HEK293T (cell line): ENCODE measurements at regions not wholly inside any gene's neighbourhood (a gene's known extent, or its start where the extent isn't known, plus 50 kb on each side); places are given as distances from the start of the nearest gene placed in this dataset.

ENCODE experiments used
- BHLHE40 ChIP-seq: fragments of 450-650 bp; IDR thresholded peaks from 2 replicates; pipeline ENCODE4 v1.6.1; 2016; ENCODE audit warnings: mild to moderate bottlenecking, moderate library complexity, borderline replicate concordance
- CTBP1 ChIP-seq: fragments of 450-650 bp; IDR thresholded peaks from 2 replicates; pipeline ENCODE4 v1.6.1; 2016; ENCODE audit warnings: borderline replicate concordance
- ELF4 ChIP-seq: fragments of 450-650 bp; IDR thresholded peaks from 2 replicates; pipeline ENCODE4 v1.6.1; 2017; ENCODE audit warnings: antibody characterized with exemption
- FOXA1 ChIP-seq: fragments of 450-650 bp; IDR thresholded peaks from 2 replicates; pipeline ENCODE4 v1.6.1; 2016; ENCODE audit warnings: mild to moderate bottlenecking
- L3MBTL2 ChIP-seq: fragments of 450-650 bp; conservative IDR thresholded peaks from 2 replicates; pipeline ENCODE4 v1.6.1; 2016; ENCODE audit warnings: mild to moderate bottlenecking
- LEF1 ChIP-seq: fragments of 450-650 bp; IDR thresholded peaks from 2 replicates; pipeline ENCODE4 v1.6.1; 2017; ENCODE audit warnings: mild to moderate bottlenecking, borderline replicate concordance
- NFRKB ChIP-seq: fragments of 450-650 bp; IDR thresholded peaks from 2 replicates; pipeline ENCODE4 v1.6.1; 2016; ENCODE audit warnings: mild to moderate bottlenecking, moderate library complexity
- SUZ12 ChIP-seq: fragments of 450-650 bp; IDR thresholded peaks from 2 replicates; pipeline ENCODE4 v1.6.1; 2016; ENCODE audit warnings: mild to moderate bottlenecking
- ZNF384 ChIP-seq: fragments of 450-650 bp; IDR thresholded peaks from 2 replicates; pipeline ENCODE4 v1.6.1; 2016

GRCh38 chr1:82894635-82895034 is 1093.9 kb downstream of the ADGRL2 start:
- TF ChIP-seq NFRKB (no peak), SUZ12 (no peak), BHLHE40 (no peak), ZNF384 (no peak), CTBP1 (no peak), LEF1 (no peak), ELF4 (no peak), L3MBTL2 (no peak), FOXA1 (no peak)
